Neural cell (in vitro differentiated cells): ENCODE measurements at regions not wholly inside any gene's neighbourhood (a gene's known extent, or its start where the extent isn't known, plus 50 kb on each side); places are given as distances from the start of the nearest gene placed in this dataset.

ENCODE experiments used
- H2AFZ ChIP-seq: fragments of 200-600, 300-800 bp; sonication (generic), shearing (Covaris generic); 2 replicates; pipeline ENCODE4 v1.6.0; 2014; ENCODE audit warnings: low read depth, mild to moderate bottlenecking, antibody characterized with exemption, low read length, moderate library complexity
- H3F3A ChIP-seq: fragments of 200-600 bp; shearing (Covaris generic); 2 replicates; pipeline ENCODE4 v1.6.1; 2016; ENCODE audit warnings: mild to moderate bottlenecking, moderate library complexity, mixed read lengths, antibody characterized with exemption, low read length; ENCODE audit not compliant: insufficient read depth, poor library complexity, severe bottlenecking
- H3K27ac ChIP-seq: fragments of 200-600, 300-800 bp; sonication (generic), shearing (Covaris generic); 2 replicates; pipeline ENCODE4 v1.5.1; 2014; ENCODE audit warnings: mild to moderate bottlenecking, low read length, moderate library complexity
- H3K27me3 ChIP-seq: fragments of 300-800, 200-600 bp; sonication (generic), shearing (Covaris generic); 2 replicates; pipeline ENCODE4 v1.6.0; 2014; ENCODE audit warnings: mild to moderate bottlenecking, low read depth, low read length, moderate library complexity; ENCODE audit not compliant: insufficient read depth
- H3K36me3 ChIP-seq: fragments of 300-800, 200-600 bp; sonication (generic), shearing (Covaris generic); 2 replicates; pipeline ENCODE4 v1.5.1; 2014; ENCODE audit warnings: mild to moderate bottlenecking, antibody characterized with exemption, low read length, moderate library complexity; ENCODE audit not compliant: insufficient read depth
- H3K4me2 ChIP-seq: fragments of 300-800, 200-600 bp; sonication (generic), shearing (Covaris generic); 2 replicates; pipeline ENCODE4 v1.6.0; 2014; ENCODE audit warnings: mild to moderate bottlenecking, low read length
- H3K4me3 ChIP-seq: fragments of 300-800, 200-600 bp; sonication (generic), shearing (Covaris generic); 2 replicates; pipeline ENCODE4 v1.5.1; 2014; ENCODE audit warnings: mild to moderate bottlenecking, low read length, moderate library complexity
- H3K79me2 ChIP-seq: fragments of 200-600 bp; shearing (Covaris generic); replicated peaks from 2 replicates; pipeline ENCODE4 v1.6.0; 2014; ENCODE audit warnings: mild to moderate bottlenecking, low read length, moderate library complexity; ENCODE audit not compliant: insufficient read depth
- H3K9ac ChIP-seq: fragments of 300-800, 200-600 bp; sonication (generic), shearing (Covaris generic); 2 replicates; pipeline ENCODE4 v1.6.1; 2016; ENCODE audit warnings: mild to moderate bottlenecking, low read length, mixed read lengths
- H3K9me2 ChIP-seq: fragments of 200-600 bp; shearing (Covaris generic); 2 replicates; pipeline ENCODE4 v1.6.1; 2016; ENCODE audit warnings: mild to moderate bottlenecking, low read length, mixed read lengths; ENCODE audit not compliant: insufficient read depth
- H3K9me3 ChIP-seq: fragments of 200-600, 300-800 bp; sonication (generic), shearing (Covaris generic); 2 replicates; pipeline ENCODE4 v1.6.1; 2016; ENCODE audit warnings: mild to moderate bottlenecking, mixed run types, low read length, moderate library complexity, mixed read lengths
- H4K20me1 ChIP-seq: fragments of 200-600 bp; shearing (Covaris generic); 2 replicates; pipeline ENCODE4 v1.6.1; 2016; ENCODE audit warnings: mild to moderate bottlenecking, mixed run types; ENCODE audit not compliant: insufficient read depth
- EP300 ChIP-seq: fragments of 450-650 bp; conservative IDR thresholded peaks from 2 replicates; pipeline ENCODE4 v1.6.1; 2014; ENCODE audit warnings: antibody characterized with exemption, mild to moderate bottlenecking, moderate library complexity; ENCODE audit not compliant: poor library complexity, severe bottlenecking
- EZH2 ChIP-seq: fragments of 200-600, 300-800 bp; shearing (Covaris generic), sonication (generic); IDR thresholded peaks from 2 replicates; pipeline ENCODE4 v1.6.1; 2014; ENCODE audit warnings: antibody characterized with exemption, low read length, borderline replicate concordance, mild to moderate bottlenecking; ENCODE audit not compliant: insufficient read depth, poor library complexity, severe bottlenecking
- MXI1 ChIP-seq: fragments of 450-650 bp; conservative IDR thresholded peaks from 2 replicates; pipeline ENCODE4 v1.6.1; 2014; ENCODE audit warnings: antibody characterized with exemption, mild to moderate bottlenecking; ENCODE audit not compliant: poor library complexity, severe bottlenecking
- POLR2AphosphoS5 ChIP-seq: IDR thresholded peaks from 2 replicates; pipeline ENCODE4 v1.6.1; 2012
- SMC3 ChIP-seq: fragments of 450-650 bp; conservative IDR thresholded peaks from 2 replicates; pipeline ENCODE4 v1.6.1; 2014; ENCODE audit warnings: antibody characterized with exemption, mild to moderate bottlenecking, moderate library complexity; ENCODE audit not compliant: poor library complexity
- TAF1 ChIP-seq: IDR thresholded peaks from 2 replicates; pipeline ENCODE4 v1.6.1; 2012; ENCODE audit warnings: low read depth
- TF ChIP-seq, protein P1 (sequence below): IDR thresholded peaks from 2 replicates; pipeline ENCODE4 v1.6.1; 2012; ENCODE audit warnings: borderline replicate concordance
- TF ChIP-seq, protein P2 (sequence below): fragments of 450-650 bp; IDR thresholded peaks from 2 replicates; pipeline ENCODE4 v1.5.1; 2014; ENCODE audit warnings: antibody characterized with exemption, mild to moderate bottlenecking, moderate library complexity; ENCODE audit not compliant: poor library complexity, severe bottlenecking

DNA sequence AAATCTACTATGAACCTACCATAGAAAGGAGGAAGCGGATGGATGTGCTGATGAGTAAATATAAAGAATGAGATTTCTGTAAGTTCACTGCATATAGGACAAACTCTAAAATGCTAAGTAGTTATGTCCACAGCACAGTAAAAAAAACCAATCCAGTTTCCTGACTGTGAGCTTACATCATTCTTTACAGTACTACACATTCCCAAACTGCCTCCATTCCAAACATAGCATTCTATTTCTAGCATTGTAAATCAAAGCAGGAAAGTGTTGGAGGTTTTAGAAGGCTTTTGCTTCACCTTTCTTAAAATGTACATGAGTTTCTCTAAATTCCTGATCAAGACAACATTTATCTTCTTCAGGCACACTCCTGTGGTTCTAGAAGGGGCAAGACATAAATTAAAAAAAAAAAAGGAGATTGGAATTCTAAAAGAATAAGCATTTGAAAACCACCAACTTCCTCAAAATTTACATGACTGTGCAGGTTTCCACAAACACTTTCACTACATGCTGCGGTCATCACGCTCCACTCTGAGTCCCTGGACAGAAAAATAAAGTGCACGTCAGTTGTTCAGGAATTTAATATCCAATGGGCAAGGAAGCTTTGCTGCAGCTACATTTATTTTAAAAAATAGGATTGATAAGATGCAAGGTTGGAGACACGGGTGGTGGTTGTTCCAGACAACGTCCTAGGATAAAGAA lies 297.6 kb upstream of the STS start:
- Histone ChIP-seq H3K4me3 (no peak overlapping the region), H3K4me2 (no peak overlapping the region), H3K9ac (no peak overlapping the region), H3K9me2 (no peaks in the 10 kb centered on the region), H3K36me3 (no peaks in the 10 kb centered on the region), H4K20me1 (no peaks in the 10 kb centered on the region), H3K27me3 (no peaks in the 10 kb centered on the region), H2AFZ (no peak overlapping the region), H3K79me2 (no peaks in the 10 kb centered on the region), H3K9me3 (no peaks in the 10 kb centered on the region), H3F3A (no peaks in the 10 kb centered on the region), H3K27ac (no peak overlapping the region)
- TF ChIP-seq MXI1, result no peak

DNA sequence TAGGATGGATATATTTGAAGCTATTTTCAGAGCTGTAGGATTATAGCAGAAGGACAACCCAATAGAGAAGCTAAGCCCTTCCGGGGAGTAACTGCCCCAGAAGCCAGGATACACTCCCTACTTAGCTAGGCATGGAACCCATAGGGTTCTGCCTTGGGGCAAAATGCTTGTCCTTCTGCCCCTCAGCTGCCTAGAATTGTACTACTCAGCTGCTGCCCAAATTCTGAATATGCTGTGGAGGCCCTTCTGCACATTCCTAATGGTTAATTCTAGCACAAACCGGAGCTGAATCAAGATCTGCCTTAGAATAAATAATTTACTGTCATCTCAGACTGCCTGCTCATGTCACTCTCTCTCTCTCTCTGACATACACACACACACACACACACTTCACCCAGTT lies 297.7 kb upstream of the VCX3A start:
- no peaks in the 10 kb centered on the region for H3K27me3 ChIP-seq
- H3K9ac ChIP-seq, result no peak overlapping the region
- no peaks in the 10 kb centered on the region for H4K20me1 ChIP-seq
- H2AFZ ChIP-seq, result no peak overlapping the region
- H3K9me2 ChIP-seq, result no peaks in the 10 kb centered on the region
- H3K36me3 ChIP-seq, result no peaks in the 10 kb centered on the region
- H3K9me3 ChIP-seq, result no peaks in the 10 kb centered on the region
- TF ChIP-seq, protein P1, sequence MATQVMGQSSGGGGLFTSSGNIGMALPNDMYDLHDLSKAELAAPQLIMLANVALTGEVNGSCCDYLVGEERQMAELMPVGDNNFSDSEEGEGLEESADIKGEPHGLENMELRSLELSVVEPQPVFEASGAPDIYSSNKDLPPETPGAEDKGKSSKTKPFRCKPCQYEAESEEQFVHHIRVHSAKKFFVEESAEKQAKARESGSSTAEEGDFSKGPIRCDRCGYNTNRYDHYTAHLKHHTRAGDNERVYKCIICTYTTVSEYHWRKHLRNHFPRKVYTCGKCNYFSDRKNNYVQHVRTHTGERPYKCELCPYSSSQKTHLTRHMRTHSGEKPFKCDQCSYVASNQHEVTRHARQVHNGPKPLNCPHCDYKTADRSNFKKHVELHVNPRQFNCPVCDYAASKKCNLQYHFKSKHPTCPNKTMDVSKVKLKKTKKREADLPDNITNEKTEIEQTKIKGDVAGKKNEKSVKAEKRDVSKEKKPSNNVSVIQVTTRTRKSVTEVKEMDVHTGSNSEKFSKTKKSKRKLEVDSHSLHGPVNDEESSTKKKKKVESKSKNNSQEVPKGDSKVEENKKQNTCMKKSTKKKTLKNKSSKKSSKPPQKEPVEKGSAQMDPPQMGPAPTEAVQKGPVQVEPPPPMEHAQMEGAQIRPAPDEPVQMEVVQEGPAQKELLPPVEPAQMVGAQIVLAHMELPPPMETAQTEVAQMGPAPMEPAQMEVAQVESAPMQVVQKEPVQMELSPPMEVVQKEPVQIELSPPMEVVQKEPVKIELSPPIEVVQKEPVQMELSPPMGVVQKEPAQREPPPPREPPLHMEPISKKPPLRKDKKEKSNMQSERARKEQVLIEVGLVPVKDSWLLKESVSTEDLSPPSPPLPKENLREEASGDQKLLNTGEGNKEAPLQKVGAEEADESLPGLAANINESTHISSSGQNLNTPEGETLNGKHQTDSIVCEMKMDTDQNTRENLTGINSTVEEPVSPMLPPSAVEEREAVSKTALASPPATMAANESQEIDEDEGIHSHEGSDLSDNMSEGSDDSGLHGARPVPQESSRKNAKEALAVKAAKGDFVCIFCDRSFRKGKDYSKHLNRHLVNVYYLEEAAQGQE, result no peak
- no peak for TF ChIP-seq MXI1
- peak; percentile 13 for TF ChIP-seq POLR2AphosphoS5
- peak; percentile 14 for TF ChIP-seq EP300
- TF ChIP-seq EZH2, result no peak
- TF ChIP-seq TAF1, result no peak
- TF ChIP-seq SMC3, result no peak
- TF ChIP-seq, protein P2, sequence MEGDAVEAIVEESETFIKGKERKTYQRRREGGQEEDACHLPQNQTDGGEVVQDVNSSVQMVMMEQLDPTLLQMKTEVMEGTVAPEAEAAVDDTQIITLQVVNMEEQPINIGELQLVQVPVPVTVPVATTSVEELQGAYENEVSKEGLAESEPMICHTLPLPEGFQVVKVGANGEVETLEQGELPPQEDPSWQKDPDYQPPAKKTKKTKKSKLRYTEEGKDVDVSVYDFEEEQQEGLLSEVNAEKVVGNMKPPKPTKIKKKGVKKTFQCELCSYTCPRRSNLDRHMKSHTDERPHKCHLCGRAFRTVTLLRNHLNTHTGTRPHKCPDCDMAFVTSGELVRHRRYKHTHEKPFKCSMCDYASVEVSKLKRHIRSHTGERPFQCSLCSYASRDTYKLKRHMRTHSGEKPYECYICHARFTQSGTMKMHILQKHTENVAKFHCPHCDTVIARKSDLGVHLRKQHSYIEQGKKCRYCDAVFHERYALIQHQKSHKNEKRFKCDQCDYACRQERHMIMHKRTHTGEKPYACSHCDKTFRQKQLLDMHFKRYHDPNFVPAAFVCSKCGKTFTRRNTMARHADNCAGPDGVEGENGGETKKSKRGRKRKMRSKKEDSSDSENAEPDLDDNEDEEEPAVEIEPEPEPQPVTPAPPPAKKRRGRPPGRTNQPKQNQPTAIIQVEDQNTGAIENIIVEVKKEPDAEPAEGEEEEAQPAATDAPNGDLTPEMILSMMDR, result no peak
- H3K4me2 ChIP-seq, result no peak overlapping the region
- H3K79me2 ChIP-seq, result no peaks in the 10 kb centered on the region
- peak overlapping the region; percentile 41 for H3K27ac ChIP-seq
- no peaks in the 10 kb centered on the region for H3F3A ChIP-seq
- H3K4me3 ChIP-seq, result no peak overlapping the region

DNA sequence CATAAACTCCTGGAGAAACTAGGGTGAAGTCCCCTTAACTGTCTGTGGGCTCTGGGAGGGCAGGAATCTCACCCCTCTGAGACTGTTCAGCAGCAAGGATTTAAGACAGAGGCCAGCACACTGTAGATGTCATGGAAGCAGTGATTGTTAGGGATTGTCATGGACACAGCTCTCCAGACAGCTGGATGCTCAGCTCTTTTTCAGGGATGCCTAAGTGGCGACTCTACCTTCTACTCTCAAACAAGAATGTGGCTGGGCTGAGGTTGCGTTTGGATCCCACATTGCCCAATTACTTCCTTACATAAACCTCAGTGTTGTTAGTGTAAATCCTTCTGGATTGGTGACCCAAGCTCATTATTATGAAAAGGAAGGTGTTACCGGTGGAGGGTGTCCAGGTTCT lies 291.9 kb upstream of the VCX3A start:
- Histone ChIP-seq H3K9me3 (no peaks in the 10 kb centered on the region), H3K9me2 (no peaks in the 10 kb centered on the region), H3K79me2 (no peaks in the 10 kb centered on the region), H3K27ac (no peak overlapping the region), H2AFZ (no peak overlapping the region), H3K36me3 (no peaks in the 10 kb centered on the region), H3K4me3 (no peak overlapping the region), H3K27me3 (no peaks in the 10 kb centered on the region), H4K20me1 (no peaks in the 10 kb centered on the region), H3K4me2 (no peak overlapping the region), H3K9ac (no peak overlapping the region), H3F3A (no peaks in the 10 kb centered on the region)
- no peak for TF ChIP-seq TAF1
- TF ChIP-seq EP300, result no peak
